Gastroesophageal sphincter (tissue), 4 donors: ENCODE measurements at regions not wholly inside any gene's neighbourhood (a gene's known extent, or its start where the extent isn't known, plus 50 kb on each side); places are given as distances from the start of the nearest gene placed in this dataset.

ENCODE experiments used
- ATAC-seq: fragments of 150-250 bp; one replicate; pipeline ENCODE4 v1.9.1; 2016; ENCODE audit warnings: mild to moderate bottlenecking, moderate library complexity
- H3K27ac ChIP-seq, 4 donors: fragments of 200-600 bp; sonication (generic) in 3 of 4; 1 replicate in 3 of 4; 2 replicates in 1 of 4; pipeline ENCODE4 v1.5.1; 2016 to 2019
- H3K27me3 ChIP-seq: fragments of 200-600 bp; sonication (generic); one replicate; pipeline ENCODE4 v1.5.1; 2019
- H3K36me3 ChIP-seq, 2 donors: fragments of 200-600 bp; sonication (generic); one replicate each; pipeline ENCODE4 v1.5.1; 2019; ENCODE audit warnings: control low read depth in 1 of 2
- H3K4me1 ChIP-seq, 3 donors: fragments of 200-600 bp; sonication (generic); 1 replicate in 2 of 3; 2 replicates in 1 of 3; pipeline ENCODE4 v1.5.1; 2016 to 2019; ENCODE audit warnings: control low read depth in 2 of 3
- H3K4me3 ChIP-seq, 2 donors: fragments of 200-600 bp; sonication (generic); one replicate each; pipeline ENCODE4 v1.5.1; 2019; ENCODE audit warnings: mild to moderate bottlenecking in 1 of 2, moderate library complexity in 1 of 2
- H3K9me3 ChIP-seq, 3 donors: fragments of 200-600 bp; sonication (generic); one replicate each; pipeline ENCODE4 v1.5.1; 2017 to 2019; ENCODE audit warnings: control low read depth in 2 of 3
- EP300 ChIP-seq: sonication (generic); formaldehyde crosslinking; IDR thresholded peaks from one replicate; pipeline ENCODE4 v1.6.1; 2017; ENCODE audit warnings: antibody characterized with exemption, mild to moderate bottlenecking
- POLR2A ChIP-seq, 2 donors: fragments of 450-650 bp; IDR thresholded peaks; one replicate each; pipeline ENCODE4 v1.6.1; 2017; ENCODE audit warnings: antibody characterized with exemption in 2 of 2, mild to moderate bottlenecking in 2 of 2, moderate library complexity in 1 of 2
- POLR2AphosphoS5 ChIP-seq: sonication (generic); formaldehyde crosslinking; IDR thresholded peaks from one replicate; pipeline ENCODE4 v1.6.1; 2017; ENCODE audit warnings: antibody characterized with exemption
- WGBS, 2 donors: methylation state at CpG; one replicate each; pipeline ENCODE4 v1.1.5; 2018; ENCODE audit warnings: low coverage in 1 of 2; 5-methylcytosine and 5-hydroxymethylcytosine counted together
- TF ChIP-seq, protein P1 (sequence below), 4 experiments: fragments of 200-600 bp in 2 of 4; fragments of 450-650 bp in 2 of 4; sonication (generic) in 1 of 4; IDR thresholded peaks; one replicate each; pipeline ENCODE4 v1.5.1; 2017 to 2019; ENCODE audit warnings: antibody characterized with exemption in 4 of 4, mild to moderate bottlenecking in 2 of 4, moderate library complexity in 2 of 4

DNA sequence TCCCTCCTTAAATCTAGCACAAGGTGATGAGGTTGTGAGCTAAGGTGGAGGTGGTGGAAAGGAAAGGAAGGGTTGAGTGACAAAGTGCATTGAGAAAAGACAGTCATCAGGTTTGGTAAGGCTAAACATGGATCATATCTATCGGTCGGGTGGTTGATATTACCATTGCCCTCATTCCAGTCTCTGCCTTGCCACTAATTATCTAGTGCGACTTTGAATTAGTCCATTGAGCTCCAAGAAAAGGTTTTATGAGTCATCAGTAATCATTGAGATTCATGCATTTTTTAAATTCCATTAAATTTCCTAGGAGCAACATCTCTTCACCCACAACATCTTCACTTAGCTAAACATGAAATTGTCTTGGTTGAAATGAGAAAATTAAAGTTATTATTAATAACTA is 68.9 kb upstream of the FRMD4A start:
- H3K4me3 ChIP-seq, result no peak overlapping the region
- no peak overlapping the region for H3K27ac ChIP-seq
- no peaks in the 10 kb centered on the region for H3K9me3 ChIP-seq
- peaks cover 0 to 9% (median 0%) of the 10 kb centered on the region in 3 donors for H3K4me1 ChIP-seq
- ATAC-seq, result no peak
- TF ChIP-seq, protein P1, sequence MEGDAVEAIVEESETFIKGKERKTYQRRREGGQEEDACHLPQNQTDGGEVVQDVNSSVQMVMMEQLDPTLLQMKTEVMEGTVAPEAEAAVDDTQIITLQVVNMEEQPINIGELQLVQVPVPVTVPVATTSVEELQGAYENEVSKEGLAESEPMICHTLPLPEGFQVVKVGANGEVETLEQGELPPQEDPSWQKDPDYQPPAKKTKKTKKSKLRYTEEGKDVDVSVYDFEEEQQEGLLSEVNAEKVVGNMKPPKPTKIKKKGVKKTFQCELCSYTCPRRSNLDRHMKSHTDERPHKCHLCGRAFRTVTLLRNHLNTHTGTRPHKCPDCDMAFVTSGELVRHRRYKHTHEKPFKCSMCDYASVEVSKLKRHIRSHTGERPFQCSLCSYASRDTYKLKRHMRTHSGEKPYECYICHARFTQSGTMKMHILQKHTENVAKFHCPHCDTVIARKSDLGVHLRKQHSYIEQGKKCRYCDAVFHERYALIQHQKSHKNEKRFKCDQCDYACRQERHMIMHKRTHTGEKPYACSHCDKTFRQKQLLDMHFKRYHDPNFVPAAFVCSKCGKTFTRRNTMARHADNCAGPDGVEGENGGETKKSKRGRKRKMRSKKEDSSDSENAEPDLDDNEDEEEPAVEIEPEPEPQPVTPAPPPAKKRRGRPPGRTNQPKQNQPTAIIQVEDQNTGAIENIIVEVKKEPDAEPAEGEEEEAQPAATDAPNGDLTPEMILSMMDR (IDR thresholded peaks at IDR 0.05), result no peak
- no peaks in the 10 kb centered on the region for H3K36me3 ChIP-seq
- WGBS, 2 donors, result 75 to 90% methylated on average over 3 of the region's 3 CpGs
- no peaks in the 10 kb centered on the region for H3K27me3 ChIP-seq

DNA sequence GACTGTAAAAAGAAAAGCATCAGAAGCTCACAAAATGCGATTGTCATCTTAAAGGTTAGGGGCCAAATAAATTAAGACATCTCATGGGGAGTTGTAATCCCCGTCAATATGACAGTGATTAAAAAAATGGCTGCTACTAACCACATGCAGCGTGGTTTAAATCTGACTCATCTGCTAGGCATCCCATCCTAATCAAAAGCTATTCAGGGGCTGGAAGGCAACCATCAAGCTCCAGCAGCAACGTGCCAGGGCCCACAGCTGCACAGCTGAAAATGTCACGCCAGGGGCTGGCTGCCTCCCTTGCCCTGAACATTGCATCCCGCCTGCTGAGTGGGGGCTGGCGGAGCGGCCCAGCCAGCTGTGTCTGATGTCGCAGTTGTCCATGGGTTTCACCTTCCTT is 66.3 kb upstream of the FRMD4A start:
- Histone ChIP-seq H3K27ac (peak overlapping the region in 2 of 4 donors; percentile 46), H3K9me3 (no peaks in the 10 kb centered on the region), H3K36me3 (no peaks in the 10 kb centered on the region), H3K27me3 (no peaks in the 10 kb centered on the region), H3K4me1 (peaks cover 0 to 9% (median 0%) of the 10 kb centered on the region in 3 donors), H3K4me3 (no peak overlapping the region)
- TF ChIP-seq POLR2AphosphoS5, result peak; percentile 42
- TF ChIP-seq, protein P1 (IDR thresholded peaks at IDR 0.05), result no peak
- TF ChIP-seq POLR2A (IDR thresholded peaks at IDR 0.05), result no peak
- no peak for TF ChIP-seq EP300
- peak; percentile 75 for ATAC-seq
- 21 to 29% methylated on average over 3 to 9 of the region's 9 CpGs for WGBS, 2 donors

DNA sequence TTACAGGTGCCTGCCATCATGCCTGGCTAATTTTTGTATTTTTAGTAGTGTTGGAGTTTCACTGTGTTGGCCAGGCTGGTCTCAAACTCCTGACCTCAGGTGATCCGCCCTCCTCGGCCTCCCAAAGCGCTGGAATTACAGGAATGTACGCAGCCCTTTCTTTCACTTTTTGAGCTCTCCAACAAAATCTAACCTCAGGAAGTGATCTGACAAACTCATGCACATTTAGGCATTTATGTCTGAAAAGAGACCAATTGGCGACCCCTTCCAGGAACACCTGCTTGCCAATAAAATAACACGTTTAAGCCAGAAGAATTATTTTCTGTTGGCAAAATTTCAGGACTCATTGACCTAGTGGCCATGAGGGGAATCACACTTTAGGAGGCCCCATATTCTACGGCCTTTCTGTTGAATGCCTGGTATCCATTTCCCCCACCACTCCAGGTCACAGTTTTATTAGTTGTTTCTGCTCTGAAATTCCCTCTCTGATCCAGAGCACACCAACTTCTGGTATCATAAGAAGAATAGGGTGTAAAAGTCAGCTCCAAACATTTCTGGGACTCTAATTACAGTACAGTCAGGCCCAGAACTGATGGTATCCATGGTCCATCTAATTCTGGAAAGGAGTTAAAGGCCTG is 65.8 kb upstream of the FRMD4A start:
- Histone ChIP-seq H3K4me1 (peaks cover 0 to 9% (median 0%) of the 10 kb centered on the region in 3 donors), H3K4me3 (no peak overlapping the region), H3K27ac (peak overlapping the region in 2 of 4 donors; percentile 46), H3K9me3 (no peaks in the 10 kb centered on the region), H3K36me3 (no peaks in the 10 kb centered on the region), H3K27me3 (no peaks in the 10 kb centered on the region)
- TF ChIP-seq, protein P1 (IDR thresholded peaks at IDR 0.05), result peak in 2 of 4 experiments; percentile 17 to 25
- TF ChIP-seq POLR2A (IDR thresholded peaks at IDR 0.05) (no peak), POLR2AphosphoS5 (no peak), EP300 (no peak)
- WGBS, 2 donors, result 71 to 79% methylated on average over 3 to 6 of the region's 7 CpGs
- no peak for ATAC-seq

DNA sequence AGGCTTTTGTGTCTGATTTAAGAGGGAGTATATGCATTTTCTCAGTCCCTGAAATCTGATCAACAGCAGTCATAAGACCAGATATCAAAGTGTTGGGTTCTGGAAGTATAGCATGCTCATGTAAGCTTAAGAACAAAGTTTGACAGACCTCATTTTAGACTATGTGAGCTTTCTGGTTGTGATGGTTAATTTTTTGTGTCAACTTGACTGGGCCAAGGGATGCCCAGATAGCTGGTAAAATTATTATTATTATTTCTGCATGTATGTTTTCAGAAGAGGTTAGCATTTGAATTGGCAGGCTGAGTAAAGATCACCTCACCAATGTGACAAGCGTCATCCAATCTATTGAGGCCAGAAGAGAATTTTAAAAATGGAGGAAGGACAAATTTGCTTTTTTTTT is 63.5 kb upstream of the FRMD4A start:
- Histone ChIP-seq H3K27me3 (no peaks in the 10 kb centered on the region), H3K4me1 (peaks cover 0 to 9% (median 0%) of the 10 kb centered on the region in 3 donors), H3K9me3 (no peaks in the 10 kb centered on the region), H3K27ac (no peak overlapping the region), H3K4me3 (no peak overlapping the region), H3K36me3 (no peaks in the 10 kb centered on the region)
- WGBS, 2 donors, result 94 to 100% methylated on average over 1 of the region's 1 CpG
- ATAC-seq, result no peak
- no peak for TF ChIP-seq EP300
- TF ChIP-seq, protein P1 (IDR thresholded peaks at IDR 0.05), result no peak

DNA sequence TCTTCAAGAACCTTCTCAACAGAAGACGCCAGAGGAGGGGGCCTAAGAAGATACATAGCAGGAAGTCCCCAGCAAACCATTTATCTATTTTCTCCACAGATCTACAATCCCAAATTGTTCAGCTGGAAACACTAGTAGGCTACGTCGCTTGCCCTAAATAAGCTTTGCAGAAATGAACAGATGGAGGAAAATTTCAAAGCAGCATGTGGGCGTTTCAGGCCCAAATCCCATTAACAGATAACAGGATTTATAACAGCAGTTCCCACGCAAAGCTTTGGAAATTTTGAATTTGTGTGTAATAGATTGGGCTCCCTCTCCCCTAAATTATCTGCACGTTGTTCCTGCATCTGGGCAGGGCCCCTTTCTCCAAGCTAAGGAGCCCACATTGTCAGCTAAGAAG is 60.6 kb upstream of the FRMD4A start:
- ATAC-seq, result no peak

More for the DNA sequence above, 60.6 kb upstream of the FRMD4A start:
- TF ChIP-seq POLR2A (IDR thresholded peaks at IDR 0.05) (no peak), POLR2AphosphoS5 (no peak), EP300 (no peak)
- TF ChIP-seq, protein P1 (IDR thresholded peaks at IDR 0.05), result no peak
- Histone ChIP-seq H3K27ac (no peak overlapping the region), H3K9me3 (no peaks in the 10 kb centered on the region), H3K4me3 (no peak overlapping the region), H3K36me3 (no peaks in the 10 kb centered on the region), H3K27me3 (no peaks in the 10 kb centered on the region), H3K4me1 (no peaks in the 10 kb centered on the region)
- WGBS, 2 donors, result 60 to 69% methylated on average over 5 to 6 of the region's 6 CpGs
